ENCODE measurements at regions not wholly inside any gene's neighbourhood (a gene's known extent, or its start where the extent isn't known, plus 50 kb on each side); places are given as distances from the start of the nearest gene placed in this dataset.

- no peak for DNase-seq
Measured at GRCh38 chr5:164051745-164052144, 546.3 kb downstream of the MAT2B start.

- no peak for DNase-seq
Measured at GRCh38 chr5:164052536-164053093, 547.2 kb downstream of the MAT2B start.

- no peak for DNase-seq
Measured at GRCh38 chr5:164053123-164053522, 547.7 kb downstream of the MAT2B start.

- no peak for DNase-seq
Measured at GRCh38 chr5:164054461-164054860, 549.0 kb downstream of the MAT2B start.

- no peak for DNase-seq
Measured at GRCh38 chr5:164057121-164057520, 551.7 kb downstream of the MAT2B start.

GRCh38 chr5:164058621-164059020 is 553.2 kb downstream of the MAT2B start:
- no peak for DNase-seq

GRCh38 chr5:164059471-164059870 is 554.1 kb downstream of the MAT2B start:
- no peak for DNase-seq

- no peak for DNase-seq
Measured at GRCh38 chr5:164060786-164061355, 555.5 kb downstream of the MAT2B start.

GRCh38 chr5:164062304-164062703 is 556.9 kb downstream of the MAT2B start:
- no peak for DNase-seq

- no peak for DNase-seq
Measured at GRCh38 chr5:164065266-164065665, 559.8 kb downstream of the MAT2B start.

GRCh38 chr5:164071671-164072070 is 566.3 kb downstream of the MAT2B start:
- DNase-seq = no peak

- no peak for DNase-seq
Measured at GRCh38 chr5:164073081-164073480, 567.7 kb downstream of the MAT2B start.

GRCh38 chr5:164076556-164076955 is 571.1 kb downstream of the MAT2B start:
- no peak for DNase-seq

GRCh38 chr5:164090358-164090757 is 584.9 kb downstream of the MAT2B start:
- DNase-seq = no peak

- DNase-seq = no peak
Measured at GRCh38 chr5:164091836-164092235, 586.4 kb downstream of the MAT2B start.

- no peak for DNase-seq
Measured at GRCh38 chr5:164094291-164094690, 588.9 kb downstream of the MAT2B start.

- DNase-seq = no peak
Measured at GRCh38 chr5:164097749-164098148, 592.3 kb downstream of the MAT2B start.

- DNase-seq = no peak
Measured at GRCh38 chr5:164098531-164098930, 593.1 kb downstream of the MAT2B start.

- no peak for DNase-seq
Measured at GRCh38 chr5:164098979-164099378, 593.6 kb downstream of the MAT2B start.

GRCh38 chr5:164115420-164115819 is 610.0 kb downstream of the MAT2B start:
- DNase-seq = no peak

- peak in 1 of 2 experiments; percentile 3 for DNase-seq
Measured at GRCh38 chr5:164119806-164120447, 614.5 kb downstream of the MAT2B start.

- DNase-seq = no peak
Measured at GRCh38 chr5:164127527-164127926, 622.1 kb downstream of the MAT2B start.

GRCh38 chr5:164132358-164132757 is 626.9 kb downstream of the MAT2B start:
- no peak for DNase-seq

GRCh38 chr5:164137095-164137494 is 631.7 kb downstream of the MAT2B start:
- no peak for DNase-seq

- DNase-seq = no peak
Measured at GRCh38 chr5:164139423-164139822, 634.0 kb downstream of the MAT2B start.
